ENCODE measurements at regions not wholly inside any gene's neighbourhood (a gene's known extent, or its start where the extent isn't known, plus 50 kb on each side); places are given as distances from the start of the nearest gene placed in this dataset.

DNA sequence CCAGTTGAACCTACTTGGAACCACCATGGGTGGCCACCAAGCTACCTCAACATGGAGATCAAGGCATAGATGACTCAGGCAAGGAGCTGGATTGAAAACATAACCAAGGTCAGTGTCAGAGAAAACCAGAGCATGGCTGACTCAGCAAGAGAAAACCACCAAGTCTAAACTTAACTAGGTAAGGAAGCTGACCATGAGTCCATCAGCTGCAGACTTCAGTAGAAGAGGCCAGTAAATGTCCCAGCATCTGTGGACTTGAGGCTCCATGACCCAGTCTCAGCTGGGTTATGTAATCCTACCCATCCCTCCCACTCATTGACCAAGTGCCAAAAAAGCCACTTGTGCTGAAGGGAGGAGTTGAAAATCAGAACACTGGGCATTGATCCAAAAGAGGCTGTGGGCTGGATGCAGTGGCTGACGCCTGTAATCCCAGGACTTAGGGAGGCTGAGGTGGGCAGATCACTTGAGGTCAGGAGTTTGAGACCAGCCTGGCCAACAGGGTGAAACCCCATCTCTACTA, 93.7 kb upstream of the CBLN4 start:
- no peaks in the 10 kb centered on the region for H3K79me1 ChIP-seq (ENCODE audit: insufficient read depth, low read depth, low read length, poor library complexity, severe bottlenecking)
- H3K79me2 ChIP-seq (ENCODE audit: insufficient read depth, low read length) = no peaks in the 10 kb centered on the region
- no peak overlapping the region for H3K18ac ChIP-seq (ENCODE audit: insufficient read length, low read depth, low read length)
- peaks cover 88 to 94% of the 10 kb centered on the region in 2 experiments for H3K9me3 Mint-ChIP-seq
- no peak overlapping the region for H3K4me3 Mint-ChIP-seq
- peaks cover 2% of the 10 kb centered on the region for H3K27me3 Mint-ChIP-seq (ENCODE audit: low read depth)
- H3K56ac ChIP-seq (ENCODE audit: insufficient read length, low read depth, low read length) = no peak overlapping the region
- no peak overlapping the region for H2BK15ac ChIP-seq (ENCODE audit: low read depth, low read length)
- no peak overlapping the region for H3K14ac ChIP-seq (ENCODE audit: insufficient read depth, low read length)
- H4K8ac ChIP-seq (replicated peaks; ENCODE audit: insufficient read length, low read depth, low read length) = no peak overlapping the region
- no peak overlapping the region for H3K23ac ChIP-seq (ENCODE audit: insufficient read length, low read depth, low read length)
- no peak overlapping the region for H2BK5ac ChIP-seq (ENCODE audit: insufficient read length, low read length)
- DNase-seq = no peak
- no peak overlapping the region for H4K91ac ChIP-seq (ENCODE audit: insufficient read length, low read depth, low read length)
- H3K23me2 ChIP-seq (ENCODE audit: insufficient read length, low read depth, low read length, poor library complexity, severe bottlenecking) = no peaks in the 10 kb centered on the region
- peaks cover 11 to 42% (median 11%) of the 10 kb centered on the region in 3 experiments for H3K36me3 Mint-ChIP-seq (ENCODE audit: insufficient read depth in 1 of 3, low read depth in 3 of 3)
- H3K4ac ChIP-seq (ENCODE audit: low read depth, low read length) = no peak overlapping the region
- no peak overlapping the region for H2BK12ac ChIP-seq (ENCODE audit: insufficient read length, low read depth, low read length)
- H3T11ph ChIP-seq (ENCODE audit: low read length) = no peak overlapping the region
- H3K4me1 Mint-ChIP-seq = no peaks in the 10 kb centered on the region
- no peak overlapping the region for H3K27ac ChIP-seq (ENCODE audit: insufficient read length, low read depth, low read length)
- no peak overlapping the region for H2AFZ ChIP-seq (ENCODE audit: low read length)
- H3K9ac ChIP-seq (ENCODE audit: extremely low read depth, insufficient read length, low read length) = no peak overlapping the region
- no peak overlapping the region for H3K4me2 ChIP-seq (ENCODE audit: insufficient read depth, insufficient read length, low read length)
- H3K27ac Mint-ChIP-seq = no peak overlapping the region
- H3K4me1 ChIP-seq (ENCODE audit: insufficient read depth, low read length) = no peaks in the 10 kb centered on the region
- no peak overlapping the region for H2BK120ac ChIP-seq (ENCODE audit: low read depth, low read length, poor library complexity, severe bottlenecking)
- H2AK5ac ChIP-seq (ENCODE audit: insufficient read length, low read length) = no peak overlapping the region
- H4K5ac ChIP-seq (ENCODE audit: insufficient read length, low read depth, low read length) = no peak overlapping the region
- H3K27me3 ChIP-seq (ENCODE audit: insufficient read depth, low read length) = no peaks in the 10 kb centered on the region
- no peak overlapping the region for H2BK20ac ChIP-seq (ENCODE audit: low read depth, low read length, poor library complexity, severe bottlenecking)
- H4K20me1 ChIP-seq (ENCODE audit: control insufficient read depth, insufficient read depth, insufficient read length) = no peaks in the 10 kb centered on the region
- peaks cover 86% of the 10 kb centered on the region for H3K9me3 ChIP-seq (ENCODE audit: control insufficient read depth, low read depth, low read length)
- TF ChIP-seq, protein P1, sequence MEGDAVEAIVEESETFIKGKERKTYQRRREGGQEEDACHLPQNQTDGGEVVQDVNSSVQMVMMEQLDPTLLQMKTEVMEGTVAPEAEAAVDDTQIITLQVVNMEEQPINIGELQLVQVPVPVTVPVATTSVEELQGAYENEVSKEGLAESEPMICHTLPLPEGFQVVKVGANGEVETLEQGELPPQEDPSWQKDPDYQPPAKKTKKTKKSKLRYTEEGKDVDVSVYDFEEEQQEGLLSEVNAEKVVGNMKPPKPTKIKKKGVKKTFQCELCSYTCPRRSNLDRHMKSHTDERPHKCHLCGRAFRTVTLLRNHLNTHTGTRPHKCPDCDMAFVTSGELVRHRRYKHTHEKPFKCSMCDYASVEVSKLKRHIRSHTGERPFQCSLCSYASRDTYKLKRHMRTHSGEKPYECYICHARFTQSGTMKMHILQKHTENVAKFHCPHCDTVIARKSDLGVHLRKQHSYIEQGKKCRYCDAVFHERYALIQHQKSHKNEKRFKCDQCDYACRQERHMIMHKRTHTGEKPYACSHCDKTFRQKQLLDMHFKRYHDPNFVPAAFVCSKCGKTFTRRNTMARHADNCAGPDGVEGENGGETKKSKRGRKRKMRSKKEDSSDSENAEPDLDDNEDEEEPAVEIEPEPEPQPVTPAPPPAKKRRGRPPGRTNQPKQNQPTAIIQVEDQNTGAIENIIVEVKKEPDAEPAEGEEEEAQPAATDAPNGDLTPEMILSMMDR (conservative IDR thresholded peaks at IDR 0.05) = no peak
- no CpG with 5 or more reads among the region's 1 CpG for WGBS (ENCODE audit: extremely low coverage, insufficient read length, low lambda C conversion rate)

All from H9 (cell line).